NOMO-1 treated with dmso at 0.1 percent for 144 hours (cell line): ENCODE measurements at regions not wholly inside any gene's neighbourhood (a gene's known extent, or its start where the extent isn't known, plus 50 kb on each side); places are given as distances from the start of the nearest gene placed in this dataset.
"Not testable (repeated sequence)": the region's sequence is repeated elsewhere in the genome, so short reads cannot be mapped to it uniquely, and the experiment has no call there.

Source experiments
- DNase-seq: peaks from one replicate; lab custom pipeline; 2025; ENCODE audit not compliant: unreplicated experiment; lab: John Stamatoyannopoulos, UW

DNA sequence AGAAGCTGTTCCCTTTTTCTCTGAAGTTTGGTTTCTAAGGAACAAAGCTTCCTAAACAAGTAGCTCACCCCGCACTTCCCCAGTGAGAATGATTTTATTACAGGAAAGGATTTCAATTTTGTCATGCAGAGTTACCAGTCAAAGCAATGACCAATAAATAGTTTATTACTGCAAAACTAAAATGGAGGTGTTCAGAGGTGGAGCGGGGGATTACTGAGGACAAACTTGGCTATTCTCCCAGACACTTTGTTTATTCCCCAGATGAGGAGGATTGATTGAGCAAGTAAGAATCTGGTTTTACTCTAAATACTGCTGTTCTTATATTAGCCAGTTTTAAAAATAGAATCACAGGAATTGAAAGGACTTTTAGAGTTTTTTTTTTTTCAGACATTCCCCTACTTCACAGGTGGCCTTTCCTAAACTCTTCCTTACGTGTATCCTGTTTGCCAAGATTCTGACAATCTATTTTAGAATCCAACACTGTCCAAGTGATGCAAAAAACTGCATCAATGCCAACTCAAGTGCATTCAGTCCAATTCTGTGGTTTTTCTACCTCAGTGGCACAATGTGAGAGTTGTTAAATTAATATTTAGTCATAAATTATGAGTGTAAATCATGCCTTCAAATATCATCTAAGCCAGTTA, 136.1 kb downstream of the TNFSF18 start:
- no peak for DNase-seq

DNA sequence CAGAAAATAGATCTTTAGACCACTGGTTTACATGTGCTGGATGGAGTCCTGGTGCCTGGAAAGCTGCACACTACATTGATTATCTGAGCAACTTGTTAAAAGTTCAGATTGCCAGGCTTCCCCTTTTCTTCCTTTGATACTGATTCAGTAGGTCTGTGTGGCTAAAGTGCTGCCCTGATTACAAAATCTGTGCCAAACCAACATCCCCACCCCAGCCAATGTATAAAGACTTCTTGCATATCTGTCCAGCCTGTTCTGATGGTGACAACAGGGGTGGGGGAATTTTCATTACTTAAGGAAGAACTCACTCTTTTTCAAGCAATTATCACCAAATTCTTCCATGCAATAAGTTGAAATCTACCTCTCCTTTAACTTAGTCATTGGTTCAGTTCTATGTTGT, 135.5 kb downstream of the TNFSF18 start:
- DNase-seq, result no peak

DNA sequence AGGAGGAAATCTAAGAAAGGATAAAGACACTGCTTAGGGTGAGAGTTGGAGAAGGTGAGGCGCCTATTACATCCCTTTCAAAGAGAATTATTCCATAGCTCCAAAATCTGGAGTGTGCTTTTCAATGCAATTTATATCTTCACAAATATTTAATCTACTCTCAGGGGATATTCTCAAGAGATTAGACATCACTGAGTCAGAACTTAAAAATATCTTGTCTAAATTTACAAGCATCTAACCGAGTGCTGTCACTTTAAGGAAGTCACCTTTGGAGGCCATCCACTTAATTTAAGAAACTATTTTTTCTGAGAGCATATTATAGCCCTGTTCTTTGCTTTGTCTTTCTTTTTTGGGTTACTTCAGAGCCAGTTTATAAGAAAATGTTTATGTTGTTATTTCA, 134.6 kb downstream of the TNFSF18 start:
- DNase-seq, result no peak

DNA sequence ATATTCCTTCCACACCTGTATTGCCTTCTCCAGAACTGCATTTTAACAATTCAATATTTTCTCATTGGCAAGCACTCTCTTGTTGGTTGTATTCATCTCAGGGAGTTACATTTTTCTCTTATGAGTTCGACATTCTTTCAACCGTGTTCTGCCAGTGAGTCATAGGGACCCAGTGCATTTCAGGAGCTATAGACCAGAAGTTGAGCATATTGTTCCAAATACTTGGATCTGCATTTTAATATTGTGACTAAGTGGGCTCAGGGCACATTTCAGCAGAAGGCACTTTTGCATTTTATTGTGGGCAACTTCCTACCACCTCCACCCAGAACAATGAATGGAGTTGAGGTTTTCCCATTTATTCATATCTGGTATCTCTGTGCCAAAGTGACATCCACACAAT, 132.8 kb downstream of the TNFSF18 start:
- no peak for DNase-seq

DNA sequence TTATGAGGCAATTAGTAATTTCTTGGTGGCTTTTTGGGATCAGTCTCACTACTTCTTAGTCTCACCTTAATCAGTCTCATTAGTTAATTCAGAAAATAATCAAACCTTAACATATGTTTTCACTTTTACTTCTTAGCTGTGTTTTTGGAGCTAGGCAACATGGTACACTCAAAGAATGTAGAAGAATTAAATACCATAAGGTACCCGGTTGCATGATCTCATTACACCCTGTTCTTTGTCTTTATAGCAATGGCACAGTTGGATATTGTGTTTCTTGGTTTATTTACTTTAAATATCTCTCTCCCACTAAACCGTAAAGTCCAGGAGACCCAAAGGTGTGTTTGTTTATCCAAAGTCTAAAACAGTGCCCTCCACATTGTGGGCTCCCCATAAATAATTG, 132.3 kb downstream of the TNFSF18 start:
- DNase-seq, result no peak

DNA sequence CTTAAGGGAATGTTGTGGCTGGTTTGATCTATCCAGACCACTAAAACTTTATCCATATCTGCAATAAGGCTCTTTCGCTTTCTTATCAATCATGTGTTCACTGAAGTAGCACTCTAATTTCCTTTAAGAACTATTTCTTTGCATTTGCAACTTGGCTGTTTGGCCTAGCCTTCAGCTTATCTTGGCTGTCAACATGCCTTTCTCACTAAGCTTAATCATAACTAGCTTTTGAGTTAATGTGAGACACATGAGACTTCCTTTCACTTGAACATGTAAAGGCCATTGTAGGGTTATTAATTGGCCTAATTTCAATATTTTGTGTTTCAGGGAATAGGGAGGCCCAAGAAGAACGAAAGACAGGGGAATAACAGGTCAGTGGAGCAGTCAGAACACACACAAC, 124.7 kb downstream of the TNFSF18 start:
- no peak for DNase-seq

DNA sequence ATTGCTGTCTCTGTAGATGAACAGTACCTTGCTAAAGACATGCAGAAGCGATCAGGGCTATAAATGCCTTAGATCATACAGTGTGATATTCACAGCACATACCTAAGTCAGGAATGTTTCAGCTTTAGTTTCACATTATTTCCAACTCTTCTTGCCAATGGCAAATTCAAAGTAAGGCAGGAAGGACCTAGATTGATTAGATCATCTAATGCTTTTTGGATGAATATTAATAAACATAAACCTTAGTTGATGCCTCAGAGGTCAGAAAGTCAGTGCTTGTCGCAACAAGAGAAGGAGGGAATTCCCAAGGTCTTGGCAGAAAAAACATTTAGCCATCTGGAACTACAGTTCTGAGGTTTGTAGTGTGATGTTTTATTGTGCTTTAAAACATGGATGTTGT, 122.3 kb downstream of the TNFSF18 start:
- no peak for DNase-seq

DNA sequence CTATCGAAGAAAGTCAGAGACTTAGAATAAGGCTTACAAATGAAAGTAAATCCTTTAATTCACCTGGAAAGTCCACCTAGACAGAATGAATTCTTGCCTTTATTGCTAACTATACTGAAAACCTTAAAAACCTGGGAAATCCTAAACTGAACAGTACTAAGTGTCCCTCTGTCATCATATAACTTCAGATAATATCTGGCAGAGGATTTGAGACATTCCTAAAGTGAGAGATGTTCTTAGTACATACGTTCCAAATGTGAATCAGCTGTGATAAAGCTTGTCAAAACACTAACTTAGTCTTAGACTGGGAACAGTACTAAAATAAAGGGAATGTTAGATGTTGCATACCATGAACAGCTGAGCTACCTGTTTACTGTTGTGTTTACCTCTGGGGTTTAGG, 121.7 kb downstream of the TNFSF18 start:
- no peak for DNase-seq

DNA sequence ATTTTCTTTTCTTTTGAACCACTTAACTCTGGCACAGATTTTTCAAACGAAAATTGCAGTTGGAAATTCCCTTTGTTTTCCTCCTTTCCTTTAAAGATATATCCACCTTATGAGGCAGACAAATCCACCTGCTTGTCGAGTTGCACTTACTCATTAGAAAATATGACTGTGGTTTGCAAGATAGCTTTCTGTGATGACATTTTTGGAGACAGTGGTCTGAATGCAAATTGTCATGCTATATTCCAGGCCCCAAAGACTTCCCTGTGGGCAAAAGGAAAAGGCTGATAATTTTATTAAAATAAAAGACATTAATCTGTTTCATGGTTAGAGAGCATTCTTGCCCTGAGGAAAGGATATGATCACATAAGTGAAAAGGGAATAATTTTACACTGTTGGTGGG, 120.6 kb downstream of the TNFSF18 start:
- no peak for DNase-seq

DNA sequence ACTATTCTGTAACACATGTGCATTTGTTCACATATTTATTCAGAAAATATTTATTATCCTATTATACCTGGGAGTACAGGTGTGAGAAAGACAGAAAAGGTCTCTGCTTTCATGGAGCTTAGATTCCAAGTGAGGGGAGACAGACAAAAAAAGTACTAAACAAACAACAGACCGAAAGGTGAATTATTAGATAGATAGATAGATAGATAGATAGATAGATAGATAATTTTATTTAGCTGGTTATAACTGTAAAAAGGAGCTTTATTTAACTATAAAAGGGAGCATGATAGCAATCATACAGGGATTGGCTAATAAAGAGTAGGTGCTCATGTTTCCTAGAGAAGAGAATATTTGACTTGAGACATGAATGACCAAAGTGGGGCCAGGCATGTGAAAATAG, 119.4 kb downstream of the TNFSF18 start:
- DNase-seq, result no peak

DNA sequence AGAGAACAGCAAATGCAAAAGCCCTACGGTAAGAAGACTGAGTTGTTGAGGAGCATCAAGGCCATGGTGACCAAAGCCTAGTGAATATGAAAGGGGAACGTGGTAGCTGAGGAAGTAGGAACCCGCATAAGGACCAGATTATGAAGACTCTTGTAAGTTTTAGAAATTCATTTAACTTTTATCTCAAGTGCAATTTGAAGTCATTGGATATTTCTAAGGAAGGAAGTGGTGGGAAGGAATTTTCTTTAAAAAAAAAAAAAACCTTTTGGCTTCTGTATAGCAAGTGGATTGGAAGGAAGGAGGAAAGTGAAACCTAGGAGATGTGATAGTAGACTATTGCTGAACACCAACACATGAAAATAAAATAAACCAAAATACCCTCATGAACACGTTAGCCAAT, 119.0 kb downstream of the TNFSF18 start:
- DNase-seq, result no peak

DNA sequence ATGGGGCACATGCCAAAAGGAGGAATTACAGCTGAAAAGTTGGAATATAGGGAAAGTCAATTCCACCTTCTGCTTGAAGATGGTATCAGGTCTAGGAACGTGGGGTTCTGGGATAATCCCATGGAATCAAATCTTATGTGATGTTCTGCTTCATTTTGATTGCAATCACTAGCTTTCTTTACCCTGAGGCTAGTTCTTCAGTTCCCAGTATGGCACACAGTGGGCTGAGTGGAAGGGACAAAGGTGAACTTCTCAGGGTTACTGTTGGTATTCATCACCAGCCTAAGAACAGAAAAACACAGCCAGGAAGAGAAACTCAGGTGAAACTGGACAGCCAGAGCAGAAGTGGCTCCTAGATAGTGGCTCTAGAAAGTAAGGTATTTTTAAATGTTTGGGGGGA, 117.8 kb downstream of the TNFSF18 start:
- DNase-seq, result no peak

DNA sequence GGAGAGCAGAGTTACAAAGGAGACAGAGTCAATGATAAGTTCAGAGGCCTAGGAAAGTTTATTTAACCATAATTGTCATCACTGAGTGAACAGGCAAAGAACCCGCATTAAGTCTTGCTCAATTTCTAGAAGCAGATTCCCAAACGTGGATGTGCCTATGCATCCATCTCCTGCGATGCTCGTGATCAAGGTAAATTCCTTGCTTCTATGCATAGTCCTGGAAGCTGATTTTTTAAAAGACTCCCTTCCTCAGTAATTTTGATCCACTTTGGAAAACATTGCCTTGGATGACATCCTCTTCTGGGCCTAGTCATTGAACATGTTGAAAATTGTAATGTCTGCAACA, 116.4 kb downstream of the TNFSF18 start:
- no peak for DNase-seq

DNA sequence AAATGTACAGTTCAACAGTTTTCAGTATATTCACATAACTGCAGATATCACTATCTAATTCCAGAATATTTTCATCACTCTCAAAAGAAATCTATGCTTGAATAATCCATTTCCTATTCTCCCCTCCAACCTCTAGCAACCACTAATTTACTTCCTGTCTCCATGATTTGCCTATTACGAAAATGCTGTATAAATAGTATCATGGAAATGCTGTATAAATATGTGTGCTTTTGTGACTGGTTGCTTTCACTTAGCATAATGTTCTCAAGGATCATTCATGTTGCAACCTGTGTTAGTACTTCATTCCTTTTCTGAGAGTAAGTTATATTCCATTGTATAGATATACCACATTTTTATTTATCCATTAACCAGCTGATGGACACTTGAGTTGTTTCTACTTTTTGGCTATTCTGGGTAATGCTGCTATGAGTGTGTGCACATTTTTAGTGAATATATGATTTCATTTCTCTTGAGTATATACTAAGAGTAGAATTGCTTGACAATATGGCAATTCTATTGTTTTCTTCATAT, 115.6 kb downstream of the TNFSF18 start:
- DNase-seq, result no peak

DNA sequence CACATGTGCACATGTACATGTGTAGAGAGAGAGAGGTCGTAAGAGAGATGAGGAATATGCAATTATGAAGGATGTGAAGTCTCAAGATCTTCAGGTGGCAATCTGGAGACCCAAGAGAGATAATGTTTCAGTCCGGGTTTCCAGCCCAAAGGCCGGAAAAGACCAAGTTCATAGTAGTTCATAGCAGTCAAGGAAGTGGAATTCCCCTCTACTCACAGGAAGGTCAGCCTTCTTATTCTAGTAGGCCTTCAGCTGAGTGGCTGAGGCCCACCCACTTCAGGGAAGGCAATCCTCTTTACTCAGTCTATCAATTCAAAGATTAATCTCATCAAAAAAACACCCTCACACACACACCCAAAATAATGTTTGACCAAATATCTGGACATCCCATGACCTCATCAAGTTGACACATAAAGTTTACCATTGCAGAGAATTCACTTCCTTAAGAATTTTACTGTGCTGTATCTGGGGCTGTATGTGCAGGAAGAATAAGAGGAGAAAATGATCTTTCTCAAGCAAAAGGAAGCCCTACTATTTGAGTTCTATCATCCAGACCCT, 114.6 kb downstream of the TNFSF18 start:
- DNase-seq, result no peak

DNA sequence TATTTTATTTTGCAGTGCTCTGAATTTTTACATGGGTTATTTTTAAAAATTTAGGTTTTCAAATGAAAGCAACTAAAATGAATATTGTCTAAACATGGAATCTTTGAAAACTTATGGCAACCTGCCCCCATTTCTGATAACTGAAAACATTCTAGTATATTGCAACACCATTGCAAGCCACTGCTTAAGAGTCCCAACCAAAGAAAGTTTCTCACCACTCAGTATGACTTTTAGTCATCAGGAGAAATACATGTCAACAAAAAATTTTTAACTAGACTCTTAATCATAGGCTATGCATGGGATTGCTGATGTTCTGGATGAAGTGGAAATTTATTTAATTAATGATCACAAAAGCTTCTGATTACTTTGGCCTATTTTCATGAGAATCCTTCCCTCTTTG, 112.1 kb downstream of the TNFSF18 start:
- no peak for DNase-seq

DNA sequence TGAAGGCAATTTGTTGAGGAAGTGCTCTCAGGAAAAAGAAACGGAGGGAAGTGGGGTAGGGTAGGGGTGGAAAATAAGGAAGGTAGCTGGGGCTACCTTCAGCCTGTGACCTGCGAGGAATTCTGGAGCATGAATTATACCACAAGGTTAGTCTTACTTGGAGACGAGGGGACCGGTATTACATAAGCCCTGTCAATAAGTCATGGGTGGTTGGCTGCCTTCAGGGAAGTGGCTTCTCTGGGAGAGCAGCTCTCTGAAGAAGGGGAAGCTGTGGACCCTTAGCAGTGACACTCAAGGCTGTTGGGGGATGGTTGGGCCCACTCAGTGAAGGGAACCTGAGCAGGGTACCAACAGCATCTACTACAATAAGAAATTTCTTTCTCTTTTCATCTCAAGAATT, 111.3 kb downstream of the TNFSF18 start:
- DNase-seq, result no peak

DNA sequence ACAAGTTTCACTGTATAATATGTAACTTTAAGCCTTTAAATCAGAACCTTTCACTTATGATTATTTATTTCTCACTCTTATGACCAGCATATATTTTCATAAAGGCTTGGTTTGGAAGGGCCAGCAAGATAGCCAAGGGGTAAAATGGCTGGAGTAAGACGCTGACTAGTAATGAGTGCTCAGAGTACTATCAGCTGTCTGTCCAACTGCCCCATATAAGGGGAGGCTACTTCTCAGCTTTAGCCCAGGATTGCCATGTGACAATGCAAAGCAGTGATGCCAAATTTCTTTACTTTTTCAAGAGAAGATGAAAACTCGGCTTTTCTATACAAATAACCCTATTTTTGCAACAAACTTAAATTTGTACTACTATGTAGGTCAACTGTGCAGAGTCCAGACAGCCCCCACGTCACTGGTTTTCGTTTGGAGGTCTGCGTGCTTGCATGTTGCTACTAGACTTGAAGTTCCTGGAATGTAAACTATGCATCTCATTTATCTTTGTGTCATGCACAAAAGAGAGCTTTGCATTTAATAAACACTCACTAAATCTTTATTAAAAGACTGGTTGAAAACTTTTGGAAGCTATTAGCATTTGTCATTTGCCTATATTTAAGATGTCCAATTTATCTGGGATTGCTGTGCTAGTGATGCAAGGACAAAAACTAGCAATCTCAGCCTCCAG, 110.4 kb downstream of the TNFSF18 start:
- no peak for DNase-seq

DNA sequence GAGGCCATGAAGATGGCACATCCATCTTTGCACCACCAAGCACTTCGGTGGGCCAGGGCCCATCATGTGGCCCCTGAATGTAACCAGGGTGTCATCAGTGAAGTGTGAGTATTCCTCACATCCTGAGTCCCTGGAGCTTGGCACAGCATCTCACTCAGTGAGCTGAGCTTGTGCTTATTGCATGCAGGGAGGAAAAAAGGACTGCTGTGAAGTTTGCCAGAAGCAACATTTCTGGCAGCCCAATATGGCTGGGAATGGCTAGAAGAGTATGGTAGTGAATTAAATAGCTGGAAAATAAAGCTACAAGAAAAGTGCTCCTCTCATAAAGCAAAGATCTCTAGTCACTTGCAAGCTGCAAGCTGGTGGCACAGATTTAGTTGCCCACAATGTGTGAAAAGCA, 109.3 kb downstream of the TNFSF18 start:
- DNase-seq, result no peak

DNA sequence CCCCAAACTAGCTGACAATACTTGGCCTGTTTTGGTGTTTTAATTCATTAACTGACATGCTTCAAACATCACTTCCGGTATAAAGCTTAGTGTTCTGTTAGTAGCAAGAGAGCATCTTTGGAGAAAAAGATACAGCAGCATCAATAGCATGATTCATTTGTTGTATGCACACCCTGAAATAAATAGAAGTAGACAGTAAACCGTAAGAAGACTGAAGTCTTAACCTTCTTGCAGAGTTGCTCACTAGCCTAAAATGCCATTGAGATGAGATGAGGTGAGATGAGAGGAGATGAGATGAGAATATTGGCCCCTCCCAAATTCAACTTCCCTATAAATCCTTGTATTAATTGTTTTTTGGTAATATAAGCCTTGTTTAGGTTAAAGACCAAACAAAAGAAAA, 108.8 kb downstream of the TNFSF18 start:
- DNase-seq, result no peak

DNA sequence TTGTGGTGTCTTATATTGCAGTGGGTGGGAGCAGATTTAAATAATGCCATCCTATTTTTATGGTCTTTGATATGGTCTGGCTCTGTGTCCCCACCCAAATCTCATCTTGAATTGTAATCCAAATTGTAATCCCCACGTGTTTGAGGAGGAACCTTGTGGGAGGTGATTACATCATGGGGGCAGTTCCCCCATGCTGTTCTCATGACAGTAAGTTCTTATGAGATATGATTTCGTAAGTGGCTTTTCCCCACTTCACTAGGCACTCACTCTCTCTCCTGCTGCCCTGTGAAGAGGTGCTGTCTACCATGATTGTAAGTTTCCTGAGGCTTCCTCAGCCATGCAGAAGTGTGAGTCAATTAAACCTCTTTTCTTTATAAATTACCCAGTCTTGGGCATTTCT, 107.6 kb downstream of the TNFSF18 start:
- DNase-seq, result not testable (repeated sequence)

DNA sequence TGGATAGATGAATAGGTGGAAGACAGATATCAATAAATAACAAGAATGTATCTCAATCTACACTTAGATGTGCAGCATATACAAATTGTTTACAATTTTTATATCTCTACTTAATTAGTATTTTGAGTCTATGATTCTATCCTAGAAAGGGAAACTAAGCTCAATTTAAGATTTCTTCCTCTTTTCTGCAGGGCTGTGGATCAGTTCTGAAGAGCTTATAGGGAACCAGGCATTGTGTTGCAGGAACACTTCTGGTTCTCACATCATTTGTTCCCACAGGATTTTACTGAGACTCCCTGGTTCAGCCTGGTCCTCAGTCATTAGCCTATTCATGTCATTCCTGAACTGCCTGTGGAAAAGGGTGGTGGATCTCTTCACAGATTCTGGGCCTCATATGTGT, 105.8 kb downstream of the TNFSF18 start:
- no peak for DNase-seq
